ENCODE measurements at regions not wholly inside any gene's neighbourhood (a gene's known extent, or its start where the extent isn't known, plus 50 kb on each side); places are given as distances from the start of the nearest gene placed in this dataset.

DNA sequence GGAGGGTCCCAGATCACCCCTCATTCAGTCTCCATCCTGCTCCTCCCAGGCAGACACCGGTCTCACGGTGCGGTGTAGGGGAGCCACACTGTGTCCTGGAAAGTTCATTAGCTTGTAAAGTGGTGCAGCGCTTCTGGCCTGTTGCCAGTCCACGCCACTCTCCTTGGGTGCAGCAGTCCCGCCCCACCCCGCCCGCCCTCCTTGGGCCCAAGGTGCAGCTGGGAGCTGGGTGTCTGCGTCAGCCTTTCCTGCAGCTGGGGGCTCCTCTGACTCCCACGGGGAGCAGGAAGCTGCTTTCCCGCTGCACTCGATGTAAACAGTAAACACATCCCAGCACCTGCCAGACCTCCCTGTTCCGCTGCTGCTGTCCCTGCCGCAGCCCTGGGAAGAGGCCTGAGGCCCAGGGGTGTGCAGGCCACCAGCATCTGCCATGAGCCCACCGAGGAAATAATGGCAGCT lies 53.8 kb upstream of the ASB18 start:
- DNase-seq: no peak

DNA sequence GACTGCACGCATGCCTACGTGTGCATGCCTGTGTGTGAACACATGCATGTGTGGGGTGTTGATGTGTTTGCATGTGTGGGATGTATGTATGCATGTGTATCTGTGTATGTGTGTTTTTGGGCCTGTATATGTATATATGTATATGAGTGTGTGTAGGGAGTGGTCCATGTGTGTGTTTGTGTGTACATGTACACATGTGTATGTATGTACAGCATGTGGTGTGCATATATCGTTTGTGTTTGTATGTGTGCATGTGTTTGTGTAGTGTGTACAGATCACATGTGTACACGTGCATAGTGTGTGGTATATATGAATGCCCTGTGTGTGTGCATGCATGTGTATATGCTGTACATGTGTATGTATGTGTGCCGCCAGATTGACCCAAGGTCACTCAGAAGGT lies 54.2 kb upstream of the ASB18 start:
- no peak for DNase-seq

DNA sequence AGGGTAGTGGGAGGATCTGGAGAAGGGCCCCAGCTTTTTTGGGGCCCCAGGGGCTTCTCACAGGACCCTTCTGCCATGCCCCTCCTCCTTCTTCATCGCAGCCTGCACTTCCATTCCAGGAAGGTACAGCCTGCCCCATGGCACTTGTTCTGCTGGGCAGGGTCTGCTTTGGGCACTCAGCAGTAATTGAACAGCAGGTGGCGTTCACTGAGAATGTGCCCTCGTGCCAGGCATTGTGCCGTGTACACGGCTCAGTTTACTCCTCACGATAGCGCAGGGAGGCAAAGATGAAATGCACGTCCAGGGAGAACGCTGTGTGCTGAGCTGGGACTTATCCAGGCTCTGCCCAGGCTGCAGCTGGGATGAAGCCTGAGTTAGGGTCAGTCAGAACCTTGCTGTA lies 54.8 kb upstream of the ASB18 start:
- no peak for DNase-seq

DNA sequence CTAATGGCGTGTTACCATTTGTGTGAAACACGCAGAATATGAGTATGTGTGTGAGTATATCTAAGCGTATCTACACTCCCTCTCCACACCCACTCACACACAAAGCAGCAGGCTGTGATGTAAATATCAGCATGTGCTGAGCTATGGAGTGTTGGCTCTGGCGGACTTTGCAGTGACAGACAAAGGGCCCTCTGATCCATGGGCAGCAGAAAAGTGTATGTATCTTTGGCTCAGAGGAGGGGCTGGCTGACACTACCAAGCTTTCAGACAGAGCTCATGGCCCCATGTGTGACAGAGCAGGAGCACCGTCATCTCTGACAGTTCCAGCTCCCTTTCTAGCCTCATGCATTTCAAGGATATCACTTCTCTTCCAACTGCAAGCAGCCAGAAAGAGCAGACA lies 57.2 kb upstream of the ASB18 start:
- DNase-seq: no peak

DNA sequence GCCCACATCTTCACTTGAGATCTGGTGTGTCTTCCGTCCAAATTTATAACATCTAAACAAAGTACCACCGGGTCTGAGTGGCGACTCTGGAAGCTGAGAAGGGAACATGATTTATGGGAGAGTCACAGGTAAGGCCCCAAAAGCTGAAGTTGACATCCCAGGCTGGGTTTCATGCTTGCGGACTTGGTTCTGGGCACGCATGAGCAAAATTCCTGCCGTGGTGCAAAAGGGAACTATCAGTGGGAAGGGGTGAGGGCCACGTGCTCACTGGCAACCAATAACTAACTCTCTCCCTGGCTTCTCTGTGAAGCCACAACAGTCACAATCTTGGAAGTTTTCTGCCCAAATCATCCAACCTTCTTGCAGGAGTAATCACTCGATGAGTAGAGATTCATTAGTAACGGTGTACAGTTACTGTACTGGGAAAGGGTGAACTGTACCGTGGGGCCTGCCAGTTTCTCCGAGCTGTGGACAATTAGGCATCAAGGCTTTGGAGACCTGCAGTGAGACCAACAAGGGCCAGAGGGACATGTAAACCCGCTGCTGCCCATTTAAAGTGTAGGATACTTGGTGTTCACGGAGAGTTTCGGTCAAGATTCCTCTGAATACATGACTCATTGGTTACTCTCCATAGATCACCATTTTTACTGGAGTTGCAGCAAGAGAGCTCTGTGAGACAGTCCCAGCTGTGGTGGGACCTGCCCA lies 69.4 kb upstream of the ASB18 start:
- no peak for DNase-seq

DNA sequence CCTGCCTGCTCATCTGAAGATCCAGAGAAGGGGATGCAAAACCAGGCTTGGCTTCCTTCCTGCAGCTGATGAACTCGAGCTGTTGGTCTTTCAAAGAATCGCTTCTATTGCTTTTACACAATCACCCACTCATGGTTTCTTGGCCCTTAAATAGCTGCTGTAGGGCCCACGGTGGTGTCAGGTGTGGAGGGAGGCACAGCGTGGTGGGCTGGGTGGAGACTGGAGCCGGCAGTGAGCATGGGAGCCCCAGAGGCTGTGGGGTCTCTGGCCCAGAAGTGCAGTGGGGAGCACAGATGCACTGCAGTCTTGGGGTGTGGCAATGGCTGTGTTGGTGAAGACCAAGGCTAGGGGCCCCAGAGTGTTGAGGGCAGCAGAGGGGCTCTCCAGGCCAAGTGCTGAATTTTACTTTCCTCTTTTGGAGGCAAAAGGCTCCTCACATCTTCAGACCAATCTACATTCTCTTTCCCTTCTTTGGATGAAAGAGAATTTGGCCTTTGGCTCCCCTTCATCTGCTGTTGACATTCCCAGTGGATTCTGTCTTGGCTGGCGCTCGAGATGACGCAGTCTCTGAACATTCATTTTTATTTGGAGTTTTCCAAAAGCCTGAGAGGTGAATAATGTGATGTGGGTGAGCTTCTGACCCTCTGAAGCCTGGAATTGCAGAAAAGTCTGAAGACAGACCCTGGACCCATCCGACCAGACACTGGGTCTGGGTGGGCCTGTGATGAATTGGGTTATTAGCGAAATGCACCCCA lies 70.1 kb upstream of the ASB18 start:
- DNase-seq: no peak

DNA sequence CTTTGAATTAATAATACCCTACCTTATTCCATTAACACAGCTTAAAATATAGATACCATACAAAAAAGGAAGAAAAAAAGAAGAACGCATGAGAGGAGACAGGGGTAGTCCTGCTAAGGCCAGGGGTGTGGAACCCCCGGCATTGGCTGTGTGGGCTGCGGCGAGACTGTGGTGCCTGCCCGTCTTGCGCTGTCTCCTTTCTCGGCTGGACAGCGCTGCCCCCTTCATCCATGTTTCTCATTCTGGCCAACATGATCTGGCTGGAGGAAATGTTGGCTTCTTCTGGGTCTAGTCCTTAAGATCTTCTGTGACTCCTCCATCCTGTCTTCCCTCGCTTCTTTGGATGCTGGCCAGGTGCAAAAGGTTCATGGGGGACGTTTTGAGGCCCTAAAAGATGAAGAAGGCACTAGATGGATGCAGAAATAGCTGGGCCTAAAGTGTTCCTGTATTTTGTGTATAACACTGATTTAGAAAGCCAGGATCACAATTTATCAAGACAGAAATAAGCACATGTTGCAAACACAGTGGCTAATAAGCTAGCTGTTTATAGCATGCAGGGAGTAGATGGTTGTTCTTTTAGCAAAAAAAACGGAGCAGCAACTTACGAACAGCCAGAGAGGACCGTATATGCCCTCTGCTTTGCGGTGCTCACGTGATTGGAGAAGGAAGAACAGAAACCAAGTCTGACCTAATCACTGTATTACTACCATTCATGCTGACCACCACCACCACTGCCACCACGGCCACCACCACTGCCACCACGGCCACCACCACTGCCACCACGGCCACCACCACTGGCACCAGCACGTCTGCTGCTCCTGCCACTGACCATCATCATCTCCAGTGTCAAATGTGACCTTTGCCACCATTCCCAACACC lies 71.7 kb upstream of the ASB18 start:
- DNase-seq: no peak

DNA sequence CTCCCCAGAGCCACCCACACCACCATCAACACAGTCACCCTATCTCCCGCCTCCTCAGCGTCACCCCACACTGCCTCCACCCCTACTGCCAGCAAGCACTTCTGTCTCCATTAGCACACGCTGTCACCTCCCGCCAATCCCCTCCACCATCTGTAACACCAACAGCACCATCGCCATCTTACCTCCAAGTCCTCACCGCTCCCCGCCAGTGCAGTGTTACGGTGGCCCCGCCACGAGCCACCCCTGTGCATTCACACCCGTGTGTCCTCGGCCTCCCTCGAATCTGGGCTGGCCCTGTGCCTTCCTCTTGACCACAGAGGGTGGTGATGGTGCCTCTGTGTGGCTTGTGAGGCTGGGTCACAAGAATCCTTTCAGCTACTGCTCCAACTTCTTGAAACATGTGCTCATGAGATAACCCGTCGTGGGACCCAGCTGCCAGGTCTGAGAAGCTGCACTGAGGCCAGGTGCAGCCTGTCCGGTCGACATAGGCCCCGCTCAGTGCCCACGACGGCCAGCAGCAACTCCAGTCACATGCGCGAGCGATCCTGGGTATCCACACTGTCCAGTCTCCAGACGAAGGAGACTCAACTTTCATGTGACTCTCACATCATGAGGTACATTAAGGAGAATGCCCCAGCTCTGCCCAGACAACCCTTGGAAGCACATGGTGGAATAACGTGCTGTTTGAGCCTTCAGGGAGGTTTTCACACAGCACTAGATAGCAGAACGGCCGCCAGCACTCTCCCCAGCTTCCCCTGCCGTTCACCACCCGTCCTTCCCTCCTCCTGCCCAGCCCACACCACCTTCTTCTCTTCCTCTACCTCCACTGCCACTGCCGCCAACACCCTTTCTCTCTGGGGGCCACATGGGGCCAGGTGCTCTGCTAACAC lies 72.6 kb upstream of the ASB18 start:
- DNase-seq: no peak

DNA sequence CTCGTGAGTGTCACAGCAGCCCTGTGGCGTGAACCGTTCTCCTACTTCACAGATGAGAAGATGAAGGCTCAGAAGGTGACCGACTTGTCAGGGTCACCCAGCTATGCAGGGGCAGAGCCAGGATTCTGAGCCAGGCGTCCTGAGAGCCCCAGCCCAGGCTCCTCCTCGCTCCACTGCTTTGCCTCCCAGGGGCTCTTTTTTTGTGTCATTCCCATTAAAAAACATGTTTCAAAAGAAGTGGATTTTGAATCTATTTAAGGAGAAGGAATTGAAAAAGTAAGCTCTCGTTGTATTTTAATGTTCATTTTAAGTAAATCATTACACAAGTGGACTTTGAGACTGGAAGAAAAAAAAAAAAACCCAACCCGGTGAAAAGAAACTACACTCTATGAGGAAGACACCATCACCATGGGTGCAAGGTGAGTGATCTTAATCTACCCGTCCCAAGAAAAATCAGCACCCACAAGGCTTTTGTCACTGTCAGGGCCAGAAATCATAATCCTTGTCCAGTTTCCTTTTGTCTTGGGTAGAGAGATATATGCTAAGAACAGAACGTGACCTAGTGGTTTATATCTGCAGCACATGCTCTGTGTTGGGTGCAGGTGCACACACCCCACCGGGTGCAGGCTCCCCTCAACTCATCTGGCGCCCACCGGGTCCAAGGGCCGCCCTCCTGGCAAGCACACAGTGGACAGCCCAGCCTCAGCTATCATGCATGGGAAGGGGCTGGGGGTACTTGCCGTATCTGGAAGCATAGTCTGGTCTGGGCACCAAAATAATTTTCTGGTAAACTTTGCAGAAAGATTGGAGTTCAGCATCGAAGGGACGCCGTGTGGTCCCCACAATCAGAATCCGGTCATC lies 73.5 kb upstream of the ASB18 start:
- DNase-seq: no peak

DNA sequence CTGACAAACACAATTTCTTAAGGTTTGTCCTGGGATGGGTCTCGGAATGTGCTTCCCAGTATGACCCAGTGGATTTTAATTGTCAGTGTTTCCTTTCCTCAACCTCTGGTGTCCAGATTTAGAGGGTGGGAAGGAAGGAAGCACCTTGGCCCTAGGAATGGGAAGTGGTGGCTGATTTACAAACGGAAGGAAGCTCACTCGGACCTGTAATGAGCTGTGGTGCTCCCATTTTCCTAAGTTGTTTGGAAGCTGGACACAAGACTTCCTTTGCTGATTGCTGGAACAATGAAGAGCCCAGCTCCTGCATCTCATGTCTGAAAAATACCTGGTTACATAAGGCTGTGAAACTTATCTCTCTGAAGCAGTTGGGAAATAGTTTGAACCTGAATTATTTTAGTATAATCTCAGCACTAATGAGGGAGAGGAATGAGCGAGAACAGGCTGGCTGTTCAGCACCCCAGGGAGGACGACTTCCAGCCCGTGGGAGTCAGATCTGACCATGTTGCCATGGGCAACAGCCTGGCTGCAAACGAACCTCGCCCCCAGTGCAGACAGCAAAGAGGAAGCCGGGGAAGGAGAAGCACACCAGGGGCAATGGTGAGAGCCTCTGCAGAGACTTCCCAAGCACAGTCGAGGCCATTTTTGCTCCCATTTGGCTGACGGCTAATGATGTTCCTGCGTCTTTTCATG lies 74.4 kb upstream of the ASB18 start:
- no peak for DNase-seq

DNA sequence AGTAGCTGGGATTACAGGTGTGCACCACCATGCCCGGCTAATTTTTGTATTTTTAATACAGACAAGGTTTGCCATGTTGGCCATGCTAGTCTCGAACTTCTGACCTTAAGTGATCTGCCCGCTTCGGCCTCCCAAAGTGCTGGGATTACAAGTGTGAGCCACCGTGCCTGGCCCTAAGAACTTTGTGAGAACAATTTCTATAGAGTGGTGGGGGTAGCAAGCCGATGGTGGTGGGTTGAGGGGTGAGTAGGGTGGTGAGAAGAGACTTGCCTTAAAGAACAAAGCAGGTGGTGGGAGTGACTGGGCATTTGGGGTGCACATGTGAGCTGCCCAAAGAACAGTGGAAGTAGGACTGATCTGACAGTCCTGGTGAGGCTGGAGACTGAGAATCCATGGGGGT lies 76.0 kb upstream of the ASB18 start:
- no peak for DNase-seq

DNA sequence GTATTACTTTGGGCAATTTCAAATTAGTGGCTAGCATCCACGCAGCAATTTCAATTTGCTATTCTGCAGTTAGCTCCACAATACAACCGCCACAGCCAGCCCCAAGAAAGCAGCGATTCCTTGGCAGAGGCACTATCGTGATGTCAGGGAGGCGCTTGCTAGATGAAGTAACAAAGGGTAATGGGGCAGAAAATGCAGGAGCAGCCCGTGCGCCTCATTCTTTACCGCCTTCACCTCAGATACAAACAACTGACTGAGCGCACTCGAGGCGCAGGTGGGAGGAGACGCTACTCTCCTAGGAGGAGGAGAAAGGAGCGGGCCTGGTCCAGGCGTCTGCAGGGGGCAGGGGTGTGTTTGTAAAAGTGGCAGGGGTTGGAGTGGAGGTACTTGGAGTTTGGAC lies 76.9 kb upstream of the ASB18 start:
- no peak for DNase-seq

DNA sequence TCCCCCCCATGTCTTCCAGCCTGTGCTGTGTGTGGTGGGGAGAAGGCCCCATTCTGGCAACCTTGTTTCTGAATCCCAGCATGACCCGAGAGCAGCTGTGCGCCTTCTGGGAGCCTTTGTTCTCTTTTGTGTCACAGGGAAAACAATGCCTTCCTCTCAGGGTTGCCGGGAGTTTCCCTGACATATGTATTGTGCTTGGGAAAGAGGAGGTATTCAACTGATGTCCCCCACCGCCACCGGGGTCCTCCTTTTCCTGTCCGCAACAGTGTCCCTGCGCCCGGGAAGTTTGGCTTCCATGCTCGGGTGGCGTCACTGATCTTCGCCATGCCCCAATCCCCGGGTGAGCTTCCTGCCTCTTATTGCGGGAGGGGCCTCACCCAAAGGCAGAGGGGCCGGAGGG lies 77.5 kb upstream of the ASB18 start:
- DNase-seq: no peak

DNA sequence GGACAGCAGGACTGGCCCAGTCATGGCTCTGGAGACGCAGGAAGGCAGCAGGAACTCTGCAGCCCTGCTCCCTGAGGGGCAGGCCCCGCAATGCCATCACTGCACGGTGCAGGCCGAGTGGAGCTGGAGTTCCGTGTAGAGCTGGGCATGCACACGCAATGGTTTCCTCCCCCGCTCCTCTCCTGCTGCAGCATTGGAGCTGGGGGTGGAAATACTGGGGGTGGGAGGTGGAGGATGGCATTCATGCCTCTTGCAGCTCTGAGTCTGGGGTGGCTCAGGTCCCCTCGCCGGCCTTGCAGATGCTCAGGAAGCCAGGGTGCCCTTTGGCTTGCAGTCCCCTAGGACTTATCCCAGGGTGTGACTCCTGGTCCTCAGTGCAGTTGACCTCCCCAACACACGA lies 78.3 kb upstream of the ASB18 start:
- no peak for DNase-seq

DNA sequence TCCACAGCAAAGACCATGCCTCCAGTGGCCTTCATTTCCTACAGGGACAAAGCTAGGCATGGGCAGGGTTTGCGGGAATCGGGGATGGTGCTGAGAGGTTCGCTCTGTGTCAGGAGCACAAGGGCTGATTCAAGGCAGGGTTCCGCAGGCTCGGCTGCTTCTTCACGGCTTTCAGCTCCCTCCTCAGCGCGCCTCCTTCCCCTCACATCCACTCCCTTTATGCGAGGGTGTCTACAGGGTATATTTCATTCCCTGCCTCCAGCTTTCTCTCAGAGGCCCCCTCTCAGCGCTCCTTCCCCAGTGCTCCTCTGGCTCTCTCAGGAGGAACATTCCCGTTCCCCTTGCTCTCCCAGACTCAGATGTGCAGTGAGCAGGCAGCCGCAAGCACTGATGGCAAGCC lies 78.7 kb upstream of the ASB18 start:
- DNase-seq: no peak

DNA sequence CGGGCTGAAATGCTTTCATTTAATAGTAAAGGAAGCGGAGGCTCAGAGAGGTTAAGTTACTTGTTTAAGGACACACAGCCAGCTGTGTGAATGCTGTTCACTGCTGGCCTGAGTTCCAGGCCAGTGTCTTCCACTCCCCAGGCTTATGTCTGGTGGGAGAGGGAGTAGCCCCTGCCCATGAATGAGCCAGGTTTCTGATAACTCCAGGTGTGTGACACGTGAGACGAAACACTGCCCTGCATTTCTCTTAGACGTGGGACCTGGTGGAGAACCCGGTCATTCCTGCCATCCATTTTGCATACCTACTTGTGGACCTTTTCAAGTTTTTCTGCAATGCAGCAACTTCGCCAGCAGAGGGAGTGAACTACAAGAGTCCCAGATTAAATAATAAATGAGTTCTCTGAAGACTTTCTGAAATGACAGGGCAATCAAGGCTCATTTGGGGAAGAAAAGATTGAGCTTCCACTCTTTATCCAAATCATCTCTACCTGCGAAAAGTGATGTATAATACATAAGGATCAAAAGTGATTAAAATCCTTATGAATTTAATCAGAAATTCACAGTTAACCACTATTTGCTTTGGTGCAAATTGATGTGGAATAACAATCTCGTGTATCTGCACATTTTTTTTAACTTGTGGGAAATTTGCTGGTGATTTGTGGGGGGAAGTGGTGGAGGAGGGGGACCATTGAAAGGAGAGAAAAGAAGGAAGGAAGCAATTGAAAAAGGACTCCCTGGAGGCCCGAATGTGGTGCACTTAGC lies 79.4 kb upstream of the ASB18 start:
- peak; percentile 42 to 59 for DNase-seq

DNA sequence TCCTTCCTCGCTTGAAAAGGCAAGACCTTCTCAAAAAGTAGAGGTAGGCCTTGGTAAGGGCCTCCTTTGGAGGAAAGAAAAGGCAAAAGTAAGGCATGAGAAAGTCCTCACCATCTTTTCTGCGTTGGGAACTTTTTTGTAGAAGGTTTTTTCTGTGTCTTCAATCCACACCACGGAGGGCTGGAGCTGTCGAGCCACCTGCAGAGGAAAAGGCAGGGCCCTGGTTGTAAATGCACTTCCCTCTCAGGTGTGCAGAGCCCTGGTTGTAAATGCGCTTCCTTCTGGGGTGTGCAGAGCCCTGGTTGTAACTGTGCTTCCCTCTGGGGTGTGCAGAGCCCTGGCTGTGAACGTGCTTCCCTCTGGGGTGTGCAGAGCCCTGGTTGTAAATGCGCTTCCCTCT lies 80.2 kb upstream of the ASB18 start:
- DNase-seq: no peak

DNA sequence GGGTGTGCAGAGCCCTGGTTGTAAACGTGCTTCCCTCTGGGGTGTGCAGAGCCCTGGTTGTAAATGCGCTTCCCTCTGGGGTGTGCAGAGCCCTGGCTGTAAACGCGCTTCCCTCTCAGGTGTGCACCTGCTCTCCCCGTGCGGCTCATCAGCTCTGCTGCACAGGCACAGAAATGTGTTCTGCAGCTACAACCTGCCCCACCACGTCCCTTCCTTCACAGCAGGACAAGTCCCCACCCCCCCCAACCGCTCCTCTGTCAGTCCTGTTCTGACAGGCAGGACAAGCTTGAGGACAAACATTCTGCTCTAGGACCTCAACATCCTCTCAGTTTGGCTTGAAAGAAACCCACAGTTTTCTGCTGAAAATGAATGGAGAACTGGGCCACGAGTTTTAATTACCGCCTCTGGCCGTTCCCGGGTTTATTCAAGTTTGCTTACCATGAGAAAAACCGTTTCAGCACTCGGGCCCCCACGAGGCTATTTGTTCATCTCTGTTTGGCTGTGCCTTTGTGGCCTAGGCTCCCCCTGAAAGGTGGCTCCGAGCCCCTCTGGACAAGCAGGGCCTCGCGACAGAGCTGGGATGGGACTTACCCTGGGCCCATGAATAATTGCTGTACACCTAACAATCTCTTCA lies 81.0 kb upstream of the ASB18 start:
- no peak for DNase-seq

DNA sequence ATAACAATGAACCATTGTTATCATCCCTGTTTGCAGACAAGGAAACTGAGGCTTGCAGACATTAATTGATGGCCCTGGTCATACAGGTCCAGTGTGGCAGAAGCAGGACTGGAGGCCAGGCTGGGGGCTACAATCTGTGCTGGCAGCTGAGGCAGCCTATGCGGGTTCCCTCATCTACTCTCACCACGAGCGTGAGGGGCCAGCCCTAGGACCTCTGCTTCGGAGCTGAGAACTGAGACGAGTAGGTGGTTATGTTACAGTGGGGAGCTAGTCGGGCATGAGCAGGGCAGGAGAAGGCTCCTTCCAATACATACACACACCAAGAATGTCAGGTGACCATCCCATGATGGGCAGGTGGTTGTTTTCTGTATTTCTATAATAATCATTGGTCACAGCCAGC lies 82.2 kb upstream of the ASB18 start:
- DNase-seq: no peak

DNA sequence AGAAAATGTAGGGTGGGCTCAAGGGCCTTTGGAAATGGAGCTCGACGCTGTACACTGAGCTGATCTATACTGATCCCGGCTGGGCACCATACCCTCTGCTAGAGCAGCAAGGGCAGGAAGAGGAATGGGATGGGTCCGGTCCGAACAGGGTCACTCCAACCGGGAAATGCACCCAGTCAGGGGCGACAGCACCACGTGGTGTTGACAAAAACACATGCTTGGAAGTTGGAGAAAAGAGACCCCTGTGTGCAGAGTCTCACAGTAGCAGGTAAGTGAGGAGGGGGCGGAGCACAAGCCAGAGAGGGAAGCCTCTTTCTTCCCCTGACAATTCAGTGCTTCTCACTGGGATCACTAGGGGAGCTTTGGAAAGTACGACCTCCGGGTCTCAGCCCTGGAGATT lies 84.1 kb upstream of the ASB18 start:
- no peak for DNase-seq
